ENCODE measurements at regions not wholly inside any gene's neighbourhood (a gene's known extent, or its start where the extent isn't known, plus 50 kb on each side); places are given as distances from the start of the nearest gene placed in this dataset.

DNA sequence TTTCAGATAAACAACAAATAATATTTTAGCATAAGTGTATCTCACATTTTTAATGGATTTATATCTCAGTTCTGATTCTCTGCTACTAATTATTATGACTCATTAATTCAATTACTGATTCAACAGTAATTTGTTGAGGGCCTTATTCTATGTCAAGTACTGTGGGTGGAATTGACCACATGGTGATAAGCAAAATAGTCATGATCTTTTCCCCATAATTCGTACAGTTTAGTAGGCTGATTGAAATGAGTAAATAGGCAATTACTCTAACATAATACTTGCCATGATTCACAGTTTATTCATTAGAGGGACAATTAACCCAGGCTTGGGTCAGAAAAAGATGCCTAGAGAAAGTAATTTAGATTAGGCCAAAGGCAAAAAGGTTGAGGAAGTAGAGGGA lies 60.9 kb upstream of the SLC4A7 start:
- DNase-seq (ENCODE audit: low spot score), result no peak
- Mint-ChIP-seq H3K4me3 (ENCODE audit: unreplicated experiment) (no peak overlapping the region), H3K36me3 (ENCODE audit: low read depth) (no peaks in the 10 kb centered on the region), H3K9me3 (ENCODE audit: low read depth) (no peaks in the 10 kb centered on the region), H3K27me3 (ENCODE audit: low read depth) (no peaks in the 10 kb centered on the region), H3K4me1 (ENCODE audit: low read depth) (peaks cover 19% of the 10 kb centered on the region), H3K27ac (ENCODE audit: unreplicated experiment) (no peak overlapping the region)
- TF ChIP-seq CTCF (IDR thresholded peaks at IDR 0.05), result no peak

DNA sequence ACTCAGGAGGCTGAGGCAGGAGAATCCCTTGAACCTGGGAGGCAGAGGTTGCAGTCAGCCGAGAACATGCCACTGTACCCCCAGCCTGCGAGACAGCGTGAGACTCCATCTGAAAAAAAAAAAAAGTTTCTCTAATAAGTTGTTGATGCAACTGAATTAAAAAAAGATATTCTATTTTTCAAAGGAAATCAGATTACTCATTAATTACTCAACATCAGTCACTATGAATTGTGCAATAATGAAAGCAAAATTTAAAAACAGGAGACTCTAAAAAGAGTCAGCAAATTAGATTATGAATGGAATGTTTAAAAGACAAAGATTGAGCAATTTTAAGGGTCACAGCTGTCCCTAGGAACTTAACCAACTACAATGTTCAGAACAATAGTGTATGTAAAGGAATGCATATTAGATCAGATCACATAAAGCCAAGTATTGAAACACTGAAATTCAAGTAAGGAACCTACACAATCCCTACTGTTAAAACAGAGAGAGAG lies 60.2 kb upstream of the SLC4A7 start:
- H3K27me3 Mint-ChIP-seq (ENCODE audit: low read depth), result no peaks in the 10 kb centered on the region
- no peaks in the 10 kb centered on the region for H3K9me3 Mint-ChIP-seq (ENCODE audit: low read depth)
- H3K4me3 Mint-ChIP-seq (ENCODE audit: unreplicated experiment), result no peak overlapping the region
- TF ChIP-seq CTCF (IDR thresholded peaks at IDR 0.05), result no peak
- peak overlapping the region; percentile 32 for H3K27ac Mint-ChIP-seq (ENCODE audit: unreplicated experiment)
- DNase-seq (ENCODE audit: low spot score), result no peak
- no peaks in the 10 kb centered on the region for H3K36me3 Mint-ChIP-seq (ENCODE audit: low read depth)
- H3K4me1 Mint-ChIP-seq (ENCODE audit: low read depth), result peaks cover 12% of the 10 kb centered on the region

- Mint-ChIP-seq H3K36me3 (ENCODE audit: low read depth) (no peaks in the 10 kb centered on the region), H3K27ac (ENCODE audit: unreplicated experiment) (no peak overlapping the region), H3K27me3 (ENCODE audit: low read depth) (no peaks in the 10 kb centered on the region), H3K4me3 (ENCODE audit: unreplicated experiment) (no peak overlapping the region), H3K4me1 (ENCODE audit: low read depth) (peaks cover 11% of the 10 kb centered on the region), H3K9me3 (ENCODE audit: low read depth) (no peaks in the 10 kb centered on the region)
- TF ChIP-seq CTCF (IDR thresholded peaks at IDR 0.05), result no peak
- no peak for DNase-seq (ENCODE audit: low spot score)
Measured at GRCh38 chr3:27542476-27542875, 58.3 kb upstream of the SLC4A7 start.

DNA sequence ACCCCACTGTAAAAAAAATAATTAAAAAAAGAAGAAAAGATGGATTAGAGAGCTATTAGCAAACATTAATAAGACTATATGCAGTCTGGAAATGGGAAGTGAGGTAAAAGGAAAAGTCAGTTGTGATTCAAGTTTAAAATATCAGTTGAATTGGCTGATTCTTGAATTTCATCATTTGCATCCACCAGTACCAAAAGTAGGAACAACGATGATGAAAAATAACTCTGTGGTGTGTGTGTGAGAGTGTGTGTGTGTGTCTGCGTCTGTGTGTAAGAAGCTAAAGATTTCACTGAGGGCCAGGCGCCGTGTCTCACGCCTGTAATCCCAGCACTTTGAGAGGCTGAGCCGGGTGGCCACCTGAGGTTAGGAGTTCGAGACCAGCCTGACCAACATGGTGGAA lies 56.0 kb upstream of the SLC4A7 start:
- Mint-ChIP-seq H3K27me3 (ENCODE audit: low read depth) (no peaks in the 10 kb centered on the region), H3K4me3 (ENCODE audit: unreplicated experiment) (no peak overlapping the region), H3K36me3 (ENCODE audit: low read depth) (no peaks in the 10 kb centered on the region), H3K27ac (ENCODE audit: unreplicated experiment) (no peak overlapping the region), H3K4me1 (ENCODE audit: low read depth) (peaks cover 23% of the 10 kb centered on the region), H3K9me3 (ENCODE audit: low read depth) (no peaks in the 10 kb centered on the region)
- no peak for DNase-seq (ENCODE audit: low spot score)
- TF ChIP-seq CTCF (IDR thresholded peaks at IDR 0.05), result no peak

- no peak for TF ChIP-seq CTCF (IDR thresholded peaks at IDR 0.05)
- DNase-seq (ENCODE audit: low spot score), result no peak
- H3K27me3 Mint-ChIP-seq (ENCODE audit: low read depth), result no peaks in the 10 kb centered on the region
- peaks cover 47% of the 10 kb centered on the region for H3K4me1 Mint-ChIP-seq (ENCODE audit: low read depth)
- no peaks in the 10 kb centered on the region for H3K36me3 Mint-ChIP-seq (ENCODE audit: low read depth)
- H3K27ac Mint-ChIP-seq (ENCODE audit: unreplicated experiment), result peak overlapping the region; percentile 57
- H3K9me3 Mint-ChIP-seq (ENCODE audit: low read depth), result no peaks in the 10 kb centered on the region
- H3K4me3 Mint-ChIP-seq (ENCODE audit: unreplicated experiment), result no peak overlapping the region
Measured at GRCh38 chr3:27536491-27536890, 52.3 kb upstream of the SLC4A7 start.
